Small intestine (tissue), 7 donors: ENCODE measurements at regions not wholly inside any gene's neighbourhood (a gene's known extent, or its start where the extent isn't known, plus 50 kb on each side); places are given as distances from the start of the nearest gene placed in this dataset.

ENCODE experiments used
- DNase-seq, 2 donors: peaks; one replicate each; pipeline versions ENCODE4 v3.0.0 to v3.0.0-alpha.2; 2013
- FAIRE-seq: peaks from 2 replicates; lab custom pipeline; 2012; peaks lifted over from hg19 to GRCh38; lab: Jason Lieb, UNC
- H3K27ac ChIP-seq, 3 donors: one replicate each; pipeline ENCODE4 v1.5.1; 2013; ENCODE audit warnings: low read length in 2 of 3, mild to moderate bottlenecking in 2 of 3, control low read depth in 1 of 3, inconsistent platforms in 1 of 3, low read depth in 1 of 3, moderate library complexity in 1 of 3
- H3K27me3 ChIP-seq, 3 donors: one replicate each; pipeline ENCODE4 v1.6.1; 2013; ENCODE audit warnings: low read length in 3 of 3, inconsistent platforms in 1 of 3; ENCODE audit not compliant: control insufficient read depth in 3 of 3, insufficient read depth in 3 of 3
- H3K36me3 ChIP-seq, 3 donors: one replicate each; pipeline ENCODE4 v1.6.1; 2013; ENCODE audit warnings: low read length in 3 of 3, inconsistent platforms in 1 of 3, low read depth in 1 of 3, mild to moderate bottlenecking in 1 of 3, moderate library complexity in 1 of 3; ENCODE audit not compliant: control insufficient read depth in 3 of 3, insufficient read depth in 2 of 3
- H3K4me1 ChIP-seq, 3 donors: one replicate each; pipeline ENCODE4 v1.6.1; 2013; ENCODE audit warnings: low read length in 2 of 3, inconsistent platforms in 1 of 3, low read depth in 1 of 3, mild to moderate bottlenecking in 1 of 3, moderate library complexity in 1 of 3; ENCODE audit not compliant: control insufficient read depth in 3 of 3, insufficient read depth in 2 of 3
- H3K4me3 ChIP-seq, 3 donors: one replicate each; pipeline ENCODE4 v1.5.1; 2013; ENCODE audit warnings: low read length in 3 of 3, control low read depth in 1 of 3, inconsistent platforms in 1 of 3, low read depth in 1 of 3, mild to moderate bottlenecking in 1 of 3, moderate library complexity in 1 of 3
- H3K9me3 ChIP-seq, 2 donors: one replicate each; pipeline ENCODE4 v1.6.1; 2013; ENCODE audit warnings: low read depth in 1 of 2, low read length in 1 of 2; ENCODE audit not compliant: control insufficient read depth in 2 of 2, insufficient read depth in 1 of 2
- WGBS, 3 donors: extraction: QIAGEN DNeasy Blood & Tissue Kit; methylation state at CpG; one replicate each; pipeline ENCODE4 v1.1.7; 2013; 5-methylcytosine and 5-hydroxymethylcytosine counted together
- donor health status: healthy with polysubstance abuse.
- donor health status: control.
- donor health status: control.
- donor health status: Bipolar disorder and iron deficiency.
- donor health status: healthy.

- no peaks in the 10 kb centered on the region for H3K36me3 ChIP-seq
- no peak overlapping the region for H3K4me3 ChIP-seq
- FAIRE-seq (no peak), DNase-seq (no peak)
- H3K9me3 ChIP-seq, result no peaks in the 10 kb centered on the region
- H3K4me1 ChIP-seq, result no peaks in the 10 kb centered on the region
- whole genome bisulfite sequencing, 3 donors, result 86 to 95% (median 89%) methylated on average over 5 of the region's 5 CpGs
- H3K27me3 ChIP-seq, result no peaks in the 10 kb centered on the region
- no peak overlapping the region for H3K27ac ChIP-seq
Measured at GRCh38 chr2:23249348-23249747, 135.6 kb upstream of the KLHL29 start.

DNA sequence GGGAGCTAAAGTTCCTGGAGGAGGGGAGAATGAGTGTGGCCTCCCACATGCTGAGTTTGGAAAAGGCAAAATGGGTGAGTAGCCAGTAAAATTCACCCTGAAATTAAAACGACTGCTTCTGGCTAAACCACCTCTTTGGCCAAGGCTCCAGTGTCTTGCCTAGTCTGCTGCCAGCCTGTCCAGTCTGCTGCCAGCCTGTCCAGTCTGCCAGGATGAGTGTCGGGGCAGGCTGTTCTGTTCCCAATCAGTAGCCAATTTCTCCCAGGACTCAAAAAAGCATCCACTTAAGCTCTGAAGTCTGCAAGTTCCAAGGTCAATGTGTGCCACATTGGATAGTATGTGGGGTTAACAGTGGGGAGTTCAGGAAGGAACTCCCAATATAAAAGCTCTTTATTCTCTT is 134.6 kb upstream of the KLHL29 start:
- WGBS, 3 donors, result 74 to 80% (median 79%) methylated on average over 2 of the region's 2 CpGs
- H3K27me3 ChIP-seq, result no peaks in the 10 kb centered on the region
- FAIRE-seq (no peak), DNase-seq (no peak)
- H3K4me1 ChIP-seq, result no peaks in the 10 kb centered on the region
- H3K9me3 ChIP-seq, result no peaks in the 10 kb centered on the region
- H3K27ac ChIP-seq, result no peak overlapping the region
- H3K36me3 ChIP-seq, result no peaks in the 10 kb centered on the region
- H3K4me3 ChIP-seq, result no peak overlapping the region

GRCh38 chr2:23256643-23257042 is 128.3 kb upstream of the KLHL29 start:
- H3K27me3 ChIP-seq, result no peaks in the 10 kb centered on the region
- 40 to 65% (median 47%) methylated on average over 2 of the region's 2 CpGs for WGBS, 3 donors

GRCh38 chr2:23260621-23261020 is 124.4 kb upstream of the KLHL29 start:
- DNase-seq (no peak), FAIRE-seq (no peak)
- no peak overlapping the region for H3K4me3 ChIP-seq
- WGBS, 3 donors, result 48 to 66% (median 65%) methylated on average over 3 of the region's 3 CpGs
- H3K4me1 ChIP-seq, result no peaks in the 10 kb centered on the region
- no peaks in the 10 kb centered on the region for H3K9me3 ChIP-seq
- H3K27me3 ChIP-seq, result no peaks in the 10 kb centered on the region
- H3K36me3 ChIP-seq, result no peaks in the 10 kb centered on the region
- H3K27ac ChIP-seq, result no peak overlapping the region

More at GRCh38 chr2:23256643-23257042, 128.3 kb upstream of the KLHL29 start:
- DNase-seq (no peak), FAIRE-seq (no peak)
- no peaks in the 10 kb centered on the region for H3K4me1 ChIP-seq
- H3K4me3 ChIP-seq, result no peak overlapping the region
- H3K36me3 ChIP-seq, result no peaks in the 10 kb centered on the region
- H3K9me3 ChIP-seq, result no peaks in the 10 kb centered on the region
- no peak overlapping the region for H3K27ac ChIP-seq

- FAIRE-seq (no peak), DNase-seq (no peak)
- H3K27ac ChIP-seq, result no peak overlapping the region
- H3K4me1 ChIP-seq, result no peaks in the 10 kb centered on the region
- 45 to 68% (median 54%) methylated on average over 3 of the region's 3 CpGs for WGBS, 3 donors
- no peaks in the 10 kb centered on the region for H3K36me3 ChIP-seq
- no peaks in the 10 kb centered on the region for H3K27me3 ChIP-seq
- H3K4me3 ChIP-seq, result no peak overlapping the region
- H3K9me3 ChIP-seq, result no peaks in the 10 kb centered on the region
Measured at GRCh38 chr2:23268467-23269263, 116.3 kb upstream of the KLHL29 start.

DNA sequence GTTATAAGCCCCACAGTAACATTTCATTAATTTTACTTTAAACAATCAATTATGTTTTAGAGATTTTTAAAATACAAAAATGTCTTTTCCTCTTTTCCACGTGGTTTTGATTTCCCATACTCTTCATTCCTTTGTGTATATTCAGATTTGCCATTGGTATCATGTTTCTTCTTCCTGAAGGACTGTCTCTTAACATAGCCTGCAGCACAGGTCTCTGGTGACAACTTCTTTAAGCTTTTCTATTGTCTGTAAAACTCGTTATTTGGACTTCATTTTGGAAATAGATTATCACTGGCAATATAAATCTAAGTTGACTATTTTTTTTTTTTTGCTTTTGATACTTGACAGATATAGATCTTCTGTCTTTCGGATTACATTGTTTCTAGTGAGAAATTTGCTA is 115.2 kb upstream of the KLHL29 start:
- WGBS, 3 donors, result 62 to 66% (median 65%) methylated on average over 3 of the region's 3 CpGs
- FAIRE-seq, result no peak
- no peaks in the 10 kb centered on the region for H3K4me1 ChIP-seq
- H3K36me3 ChIP-seq, result no peaks in the 10 kb centered on the region
- H3K27ac ChIP-seq, result no peak overlapping the region
- no peaks in the 10 kb centered on the region for H3K27me3 ChIP-seq
- no peak overlapping the region for H3K4me3 ChIP-seq
- DNase-seq, result no peak
- no peaks in the 10 kb centered on the region for H3K9me3 ChIP-seq

- 86 to 89% (median 88%) methylated on average over 1 of the region's 1 CpG for WGBS, 3 donors
- DNase-seq (no peak), FAIRE-seq (no peak)
- Histone ChIP-seq H3K27ac (no peak overlapping the region), H3K4me1 (no peaks in the 10 kb centered on the region), H3K27me3 (no peaks in the 10 kb centered on the region), H3K4me3 (no peak overlapping the region), H3K36me3 (no peaks in the 10 kb centered on the region), H3K9me3 (no peaks in the 10 kb centered on the region)
Measured at GRCh38 chr2:23270810-23271209, 114.2 kb upstream of the KLHL29 start.

GRCh38 chr2:23271230-23271629 is 113.7 kb upstream of the KLHL29 start:
- Histone ChIP-seq H3K4me3 (no peak overlapping the region), H3K4me1 (no peaks in the 10 kb centered on the region), H3K9me3 (no peaks in the 10 kb centered on the region), H3K36me3 (no peaks in the 10 kb centered on the region), H3K27me3 (peaks cover 0 to 3% (median 0%) of the 10 kb centered on the region in 3 donors), H3K27ac (no peak overlapping the region)
- FAIRE-seq (no peak), DNase-seq (no peak)
- WGBS, 3 donors, result 86 to 93% (median 93%) methylated on average over 4 of the region's 4 CpGs

- H3K27me3 ChIP-seq, result peaks cover 0 to 3% (median 0%) of the 10 kb centered on the region in 3 donors
- H3K27ac ChIP-seq, result no peak overlapping the region
- no peaks in the 10 kb centered on the region for H3K4me1 ChIP-seq
- H3K9me3 ChIP-seq, result no peaks in the 10 kb centered on the region
- no peaks in the 10 kb centered on the region for H3K36me3 ChIP-seq
- no peak overlapping the region for H3K4me3 ChIP-seq
- 75 to 93% (median 82%) methylated on average over 3 of the region's 3 CpGs for WGBS, 3 donors
- FAIRE-seq (no peak), DNase-seq (no peak)
Measured at GRCh38 chr2:23273786-23274185, 111.2 kb upstream of the KLHL29 start.
